GM12873 (cell line): ENCODE measurements at regions not wholly inside any gene's neighbourhood (a gene's known extent, or its start where the extent isn't known, plus 50 kb on each side); places are given as distances from the start of the nearest gene placed in this dataset.

Source experiments
- TF ChIP-seq, protein P1 (sequence below): IDR thresholded peaks from 2 replicates; pipeline ENCODE4 v1.5.1; 2012; ENCODE audit warnings: low read depth, mild to moderate bottlenecking, moderate library complexity, low read length, control low read depth; ENCODE audit not compliant: insufficient read depth; ENCODE audit errors: missing control alignments

DNA sequence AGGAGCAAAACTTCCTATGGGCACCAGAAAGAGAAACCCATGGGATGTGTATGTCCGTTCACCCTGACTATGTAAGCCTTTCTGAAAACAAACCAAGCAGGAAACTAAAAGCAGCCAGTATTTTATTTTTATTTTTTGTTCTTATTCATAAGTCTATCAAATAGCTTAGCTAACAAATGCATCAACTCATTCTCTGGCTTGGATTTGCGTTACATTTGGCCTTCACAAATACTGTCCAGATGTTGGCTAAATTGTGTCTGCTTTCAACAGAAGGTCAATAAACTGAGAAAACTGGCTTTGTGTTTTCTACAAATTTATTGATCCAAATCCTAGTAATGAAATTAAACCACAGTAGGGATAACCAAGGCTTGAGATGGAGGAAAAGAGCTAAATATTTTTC is 379.0 kb downstream of the NOVA1 start:
- TF ChIP-seq, protein P1, sequence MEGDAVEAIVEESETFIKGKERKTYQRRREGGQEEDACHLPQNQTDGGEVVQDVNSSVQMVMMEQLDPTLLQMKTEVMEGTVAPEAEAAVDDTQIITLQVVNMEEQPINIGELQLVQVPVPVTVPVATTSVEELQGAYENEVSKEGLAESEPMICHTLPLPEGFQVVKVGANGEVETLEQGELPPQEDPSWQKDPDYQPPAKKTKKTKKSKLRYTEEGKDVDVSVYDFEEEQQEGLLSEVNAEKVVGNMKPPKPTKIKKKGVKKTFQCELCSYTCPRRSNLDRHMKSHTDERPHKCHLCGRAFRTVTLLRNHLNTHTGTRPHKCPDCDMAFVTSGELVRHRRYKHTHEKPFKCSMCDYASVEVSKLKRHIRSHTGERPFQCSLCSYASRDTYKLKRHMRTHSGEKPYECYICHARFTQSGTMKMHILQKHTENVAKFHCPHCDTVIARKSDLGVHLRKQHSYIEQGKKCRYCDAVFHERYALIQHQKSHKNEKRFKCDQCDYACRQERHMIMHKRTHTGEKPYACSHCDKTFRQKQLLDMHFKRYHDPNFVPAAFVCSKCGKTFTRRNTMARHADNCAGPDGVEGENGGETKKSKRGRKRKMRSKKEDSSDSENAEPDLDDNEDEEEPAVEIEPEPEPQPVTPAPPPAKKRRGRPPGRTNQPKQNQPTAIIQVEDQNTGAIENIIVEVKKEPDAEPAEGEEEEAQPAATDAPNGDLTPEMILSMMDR = no peak

DNA sequence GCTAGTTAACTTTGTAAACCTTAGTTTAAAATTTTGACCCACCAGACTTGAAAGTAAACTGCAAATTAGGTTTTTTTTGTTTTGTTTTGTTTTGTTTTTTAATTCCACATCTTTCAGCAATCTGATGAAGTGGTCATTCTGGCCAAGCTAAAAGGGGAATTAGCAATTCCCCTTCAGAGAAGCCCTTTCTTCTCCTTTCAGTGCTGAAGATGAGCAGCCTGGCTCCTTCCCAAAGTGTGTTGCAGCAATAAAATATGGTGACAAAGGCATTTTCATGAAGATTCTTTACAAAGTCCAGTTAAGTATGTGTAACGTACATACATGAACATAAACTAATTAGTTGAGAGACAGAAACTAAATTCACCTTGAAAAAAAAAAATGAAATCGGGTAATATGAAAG is 380.1 kb downstream of the NOVA1 start:
- TF ChIP-seq, protein P1 = no peak

DNA sequence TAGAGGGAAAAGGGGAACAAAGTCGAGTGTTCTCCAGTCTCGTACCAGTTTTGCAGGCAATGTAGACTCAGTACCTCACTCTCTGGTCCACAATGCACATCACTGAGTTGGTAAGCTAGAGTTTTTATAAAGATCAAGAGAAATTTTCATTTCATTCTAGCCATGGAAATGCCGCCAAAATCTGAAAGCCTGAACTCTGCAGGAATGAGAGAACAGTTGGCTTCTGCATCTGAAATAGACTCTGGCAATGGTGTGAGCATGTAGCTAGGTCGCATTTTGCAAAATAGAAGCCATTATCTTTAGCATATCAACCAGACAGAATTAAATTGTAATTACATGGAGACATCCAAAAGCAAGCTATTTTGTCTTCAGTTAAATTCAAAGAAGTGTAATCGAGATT is 381.0 kb downstream of the NOVA1 start:
- TF ChIP-seq, protein P1 = no peak

DNA sequence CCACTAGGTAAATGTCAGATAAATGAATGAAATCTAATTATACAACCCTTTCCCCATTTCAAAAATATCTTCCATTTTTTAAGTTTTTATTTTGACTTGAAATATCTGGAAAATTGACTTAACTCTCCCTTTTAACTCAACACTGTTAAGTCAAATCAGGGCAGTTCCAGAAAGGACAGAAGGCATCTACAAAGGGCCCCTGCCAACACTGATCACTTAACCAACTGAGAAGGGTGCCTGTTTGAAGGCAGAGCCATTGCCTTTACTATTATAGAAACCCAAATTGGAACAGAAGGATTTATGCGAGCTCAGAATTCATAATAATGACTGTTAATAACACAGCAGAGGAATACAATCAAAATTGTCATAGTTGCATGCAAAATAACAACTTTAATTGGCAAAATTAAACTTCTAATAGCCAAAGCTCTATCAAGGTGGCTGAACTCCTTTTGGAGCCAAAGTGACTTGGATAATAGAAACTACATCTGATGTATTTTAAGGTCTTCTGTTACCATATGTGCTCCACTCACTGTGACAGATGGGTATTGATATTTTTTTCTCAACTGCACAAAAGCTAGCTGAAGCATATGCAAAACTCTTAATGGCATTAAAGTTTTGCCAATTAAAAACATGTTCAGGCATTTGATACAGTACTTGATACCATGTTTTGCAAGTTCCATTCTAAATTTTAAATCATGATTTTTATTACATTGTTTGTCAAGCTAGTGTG is 383.8 kb downstream of the NOVA1 start:
- TF ChIP-seq, protein P1 = no peak

DNA sequence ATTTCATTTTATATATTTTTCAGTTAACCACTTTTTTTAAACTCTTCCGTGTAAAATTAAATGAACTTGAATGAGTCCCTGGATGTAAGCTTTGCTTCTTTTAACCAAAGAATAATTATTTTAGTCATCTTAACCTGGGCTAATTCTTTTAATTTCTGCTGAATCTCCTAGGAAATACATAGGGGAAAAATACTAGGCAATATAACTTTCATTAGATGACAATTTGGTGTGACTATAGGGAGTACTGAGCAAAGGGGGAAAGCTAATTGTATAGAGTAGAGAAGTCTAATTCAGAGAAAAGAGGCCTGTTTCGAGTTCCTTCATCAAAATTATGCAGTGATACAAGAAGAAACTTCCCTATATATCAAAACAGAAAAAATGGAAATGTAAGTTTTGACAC is 388.1 kb downstream of the NOVA1 start:
- TF ChIP-seq, protein P1 = no peak

DNA sequence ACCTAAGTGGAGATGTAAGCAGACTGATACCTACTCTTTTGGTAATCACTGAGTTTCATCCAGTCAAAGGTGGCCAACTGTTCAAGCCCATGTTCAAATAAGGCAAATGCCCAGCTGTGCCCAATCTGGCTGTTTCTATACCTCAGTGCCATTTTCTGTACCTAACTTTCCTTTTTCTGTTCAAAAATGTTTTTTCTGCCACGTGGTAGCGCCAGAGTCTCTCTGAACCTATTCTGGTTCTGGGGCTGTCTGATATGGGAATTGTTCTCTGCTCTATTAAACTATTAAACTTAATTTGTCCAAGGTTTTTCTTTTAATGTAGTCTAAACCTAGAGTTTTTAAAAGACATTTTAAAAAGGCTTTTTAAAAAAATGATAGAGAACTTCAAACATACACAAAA is 391.2 kb downstream of the NOVA1 start:
- TF ChIP-seq, protein P1 = no peak

DNA sequence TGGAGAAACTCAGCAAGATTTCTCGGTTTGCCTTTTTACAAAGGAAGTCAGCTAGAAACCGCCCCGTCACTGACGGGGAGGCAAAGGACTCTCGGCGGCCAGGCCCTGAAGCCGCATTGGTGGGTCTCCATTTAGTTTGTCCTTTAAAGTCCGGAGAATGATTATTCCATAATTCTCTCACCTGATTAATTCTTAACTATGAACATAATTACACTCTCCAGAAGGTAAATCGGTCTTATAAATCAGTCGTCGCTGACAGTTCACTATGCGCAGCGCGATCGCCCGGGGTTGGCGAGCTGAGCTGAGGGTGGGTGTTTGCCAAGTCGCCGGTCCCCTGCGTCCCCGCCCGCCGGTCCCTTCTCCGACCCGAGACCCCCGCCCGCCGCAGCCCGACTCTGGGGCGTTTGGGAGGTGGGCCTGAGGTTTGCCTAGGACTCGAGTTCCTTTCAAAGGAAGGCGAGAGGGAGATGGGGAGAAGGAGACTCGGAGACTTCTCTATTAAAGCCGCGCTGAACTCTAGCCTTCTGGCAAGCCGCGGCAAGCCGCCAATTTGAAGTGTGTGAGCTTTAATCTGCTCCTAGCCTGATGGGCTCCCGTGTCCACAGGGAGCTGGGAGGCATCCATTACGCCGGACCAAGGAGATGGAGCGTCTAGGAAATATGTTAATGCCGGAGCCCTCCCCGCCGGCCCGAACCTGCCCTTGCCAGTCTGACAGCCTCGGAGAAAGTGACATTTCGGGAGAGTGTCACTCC is 392.9 kb downstream of the NOVA1 start:
- TF ChIP-seq, protein P1 = no peak
